GM23338 (cell line): ENCODE measurements at regions not wholly inside any gene's neighbourhood (a gene's known extent, or its start where the extent isn't known, plus 50 kb on each side); places are given as distances from the start of the nearest gene placed in this dataset.

Experiments used
- ATAC-seq: fragments of 200-7000 bp; cut with Tn5 transposase; 3 replicates; pipeline ENCODE4 v1.9.1; 2020
- DNase-seq: peaks from one replicate; pipeline ENCODE4 v3.0.0-alpha.2; 2015; ENCODE audit warnings: low spot score
- H2AFZ ChIP-seq: fragments of 200-600 bp; sonication (generic); 2 replicates; pipeline ENCODE4 v1.8.0; 2016; ENCODE audit warnings: antibody characterized with exemption, mild to moderate bottlenecking, moderate library complexity
- H3F3A ChIP-seq: fragments of 200-600 bp; sonication (generic); replicated peaks from 2 replicates; pipeline ENCODE4 v1.8.0; 2017; ENCODE audit warnings: antibody characterized with exemption, mixed run types, low read depth
- H3K27ac ChIP-seq: fragments of 200-600 bp; sonication (generic); 2 replicates; pipeline ENCODE4 v1.6.1; 2016; ENCODE audit warnings: low read depth
- H3K27me3 ChIP-seq: fragments of 200-600 bp; sonication (generic); 2 replicates; pipeline ENCODE4 v1.8.0; 2016; ENCODE audit warnings: mild to moderate bottlenecking, mixed run types, moderate library complexity; ENCODE audit not compliant: insufficient read depth
- H3K36me3 ChIP-seq: fragments of 200-600 bp; sonication (generic); 2 replicates; pipeline ENCODE4 v1.8.0; 2016; ENCODE audit warnings: mild to moderate bottlenecking; ENCODE audit not compliant: insufficient read depth
- H3K4me1 ChIP-seq: fragments of 200-600 bp; sonication (generic); 2 replicates; pipeline ENCODE4 v1.8.0; 2016; ENCODE audit warnings: mild to moderate bottlenecking, moderate library complexity; ENCODE audit not compliant: insufficient read depth
- H3K4me2 ChIP-seq: fragments of 200-600 bp; sonication (generic); 2 replicates; pipeline ENCODE4 v1.7.1; 2017; ENCODE audit warnings: mixed run types
- H3K4me3 ChIP-seq: fragments of 200-600 bp; sonication (generic); 2 replicates; pipeline ENCODE4 v1.6.1; 2016; ENCODE audit warnings: mixed run types
- H3K79me2 ChIP-seq: fragments of 200-600 bp; sonication (generic); replicated peaks from 2 replicates; pipeline ENCODE4 v1.8.0; 2017; ENCODE audit warnings: mild to moderate bottlenecking; ENCODE audit not compliant: insufficient read depth
- H3K9me2 ChIP-seq: fragments of 200-600 bp; sonication (generic); 2 replicates; pipeline ENCODE4 v1.8.0; 2017; ENCODE audit not compliant: insufficient read depth
- H4K20me1 ChIP-seq: fragments of 200-600 bp; sonication (generic); replicated peaks from 2 replicates; pipeline ENCODE4 v1.8.0; 2017; ENCODE audit warnings: mild to moderate bottlenecking; ENCODE audit not compliant: insufficient read depth
- H3K27ac Mint-ChIP-seq: 2 replicates; pipeline ENCODE4 v1.8.0; 2020; ENCODE audit warnings: inconsistent platforms, mild to moderate bottlenecking, moderate library complexity, mixed read lengths
- H3K27me3 Mint-ChIP-seq: 3 replicates; pipeline ENCODE4 v1.8.0; 2022; ENCODE audit warnings: low read depth, mild to moderate bottlenecking, moderate library complexity, mixed read lengths, inconsistent platforms; ENCODE audit not compliant: insufficient read depth, poor library complexity
- H3K36me3 Mint-ChIP-seq: 3 replicates; pipeline ENCODE4 v1.8.0; 2021; ENCODE audit warnings: low read depth, mild to moderate bottlenecking, inconsistent platforms, moderate library complexity, mixed read lengths
- H3K4me1 Mint-ChIP-seq: 3 replicates; pipeline ENCODE4 v1.8.0; 2020; ENCODE audit warnings: mild to moderate bottlenecking, inconsistent platforms, mixed read lengths
- H3K4me3 Mint-ChIP-seq: 3 replicates; pipeline ENCODE4 v1.8.0; 2021; ENCODE audit warnings: moderate library complexity, mild to moderate bottlenecking, inconsistent platforms, mixed read lengths
- H3K9me3 Mint-ChIP-seq: 3 replicates; pipeline ENCODE4 v1.8.0; 2020; ENCODE audit warnings: moderate library complexity, mild to moderate bottlenecking, inconsistent platforms, mixed read lengths
- CREB1 ChIP-seq: fragments of 250-450 bp; sonication (Bioruptor Pico); IDR thresholded peaks from 2 replicates; pipeline ENCODE4 v1.5.0; 2020; ENCODE audit warnings: low read depth, mild to moderate bottlenecking, moderate library complexity
- EZH2 ChIP-seq: fragments of 200-600 bp; sonication (generic); IDR thresholded peaks from one replicate; pipeline ENCODE4 v1.8.0; 2017; ENCODE audit warnings: antibody characterized with exemption, mild to moderate bottlenecking, low read depth; ENCODE audit not compliant: unreplicated experiment
- EZH2phosphoT487 ChIP-seq: fragments of 200-600 bp; sonication (generic); IDR thresholded peaks from one replicate; pipeline ENCODE4 v1.8.1; 2018; ENCODE audit warnings: antibody characterized with exemption; ENCODE audit not compliant: unreplicated experiment
- JUNB ChIP-seq: IDR thresholded peaks from one replicate; pipeline ENCODE4 v1.6.1; 2016; ENCODE audit warnings: antibody characterized with exemption; ENCODE audit not compliant: unreplicated experiment
- NANOG ChIP-seq: IDR thresholded peaks from 2 replicates; pipeline ENCODE4 v1.6.1; 2016; ENCODE audit warnings: antibody characterized with exemption, borderline replicate concordance
- POLR2AphosphoS5 ChIP-seq: IDR thresholded peaks from 2 replicates; pipeline ENCODE4 v1.6.1; 2016; ENCODE audit warnings: antibody characterized with exemption, low read depth
- STAT1 ChIP-seq: IDR thresholded peaks from one replicate; pipeline ENCODE4 v1.6.1; 2016; ENCODE audit warnings: antibody characterized with exemption; ENCODE audit not compliant: unreplicated experiment
- ZNF114 ChIP-seq: fragments of 250-450 bp; sonication (Bioruptor Pico); IDR thresholded peaks from 2 replicates; pipeline ENCODE4 v1.5.0; 2020; ENCODE audit warnings: mild to moderate bottlenecking, moderate library complexity
- ZNF331 ChIP-seq: fragments of 250-450 bp; sonication (Bioruptor Pico); IDR thresholded peaks from 2 replicates; pipeline ENCODE4 v1.5.0; 2020; ENCODE audit warnings: low read depth, mild to moderate bottlenecking, moderate library complexity
- TF ChIP-seq, protein P1 (sequence below): IDR thresholded peaks from one replicate; pipeline ENCODE4 v1.6.1; 2018; ENCODE audit warnings: antibody characterized with exemption; ENCODE audit not compliant: unreplicated experiment
- TF ChIP-seq, protein P2 (sequence below): fragments of 250-450 bp; sonication (Bioruptor Pico); IDR thresholded peaks from 2 replicates; pipeline ENCODE4 v1.5.0; 2020; ENCODE audit warnings: mild to moderate bottlenecking, moderate library complexity
- TF ChIP-seq, protein P3 (sequence below), 2 experiments: fragments of 200-600 bp in 1 of 2; sonication (generic) in 1 of 2; conservative IDR thresholded peaks; 2 replicates each; pipeline versions ENCODE4 v1.5.1 to v1.6.1; 2016 to 2017; ENCODE audit warnings: antibody characterized with exemption in 2 of 2, low read depth in 2 of 2, mild to moderate bottlenecking in 2 of 2, moderate library complexity in 1 of 2
- TF ChIP-seq, protein P4 (sequence below): IDR thresholded peaks from 2 replicates; pipeline ENCODE4 v1.6.1; 2016; ENCODE audit warnings: antibody characterized with exemption

DNA sequence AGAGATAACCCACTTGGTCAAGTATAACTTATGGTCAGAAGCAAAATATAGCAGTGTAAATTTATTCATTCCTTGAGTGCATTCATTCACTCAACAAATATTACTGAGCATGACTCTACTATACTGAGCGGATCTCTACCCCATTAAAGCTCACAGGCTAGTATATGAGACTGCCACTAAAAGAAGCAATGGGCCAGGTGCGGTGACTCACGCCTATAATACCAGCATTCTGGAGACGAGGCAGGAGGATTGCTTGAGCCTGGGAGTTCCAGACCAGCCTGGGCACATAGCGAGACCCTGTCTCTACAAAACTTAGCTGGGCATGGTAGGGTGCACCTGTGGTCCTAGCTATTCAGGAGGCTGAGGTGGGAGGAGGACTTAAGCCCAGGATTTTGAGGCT lies 197.6 kb upstream of the BLID start (continued):
- TF ChIP-seq STAT1 = no peak

DNA sequence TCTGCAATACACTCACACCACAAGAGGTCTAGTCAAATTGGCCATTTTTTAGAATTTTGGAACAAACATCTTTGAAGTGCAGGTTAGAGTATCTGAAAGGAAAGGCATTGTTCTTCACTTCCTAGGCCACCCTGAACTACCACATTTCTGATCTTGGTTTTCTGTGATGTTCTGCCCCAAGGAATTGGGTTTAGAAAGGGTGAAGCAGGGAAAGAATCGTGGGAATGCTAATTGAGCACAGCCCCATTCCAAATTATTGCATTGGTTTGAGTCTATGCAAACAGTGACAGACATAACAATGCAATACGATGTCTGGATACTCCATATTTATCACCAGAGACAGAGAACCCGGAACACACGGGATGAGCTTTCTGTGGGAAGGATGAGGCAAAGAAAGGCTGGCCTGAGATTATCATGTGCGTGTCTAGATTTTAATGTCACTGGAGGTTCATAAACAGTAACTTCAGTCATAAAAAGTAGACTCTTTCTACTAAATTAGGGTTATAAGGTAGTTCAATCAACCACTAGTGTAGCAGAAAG lies 195.3 kb upstream of the BLID start:
- H3K36me3 ChIP-seq = no peaks in the 10 kb centered on the region
- no peak overlapping the region for H3K4me3 ChIP-seq
- no peak overlapping the region for H2AFZ ChIP-seq
- no peak overlapping the region for H3K4me3 Mint-ChIP-seq
- ATAC-seq (no peak), DNase-seq (no peak)
- no peaks in the 10 kb centered on the region for H3K9me2 ChIP-seq
- peaks cover 26% of the 10 kb centered on the region for H3K4me1 ChIP-seq
- no peaks in the 10 kb centered on the region for H3K36me3 Mint-ChIP-seq
- no peaks in the 10 kb centered on the region for H3K9me3 Mint-ChIP-seq
- H3K79me2 ChIP-seq = no peaks in the 10 kb centered on the region
- H3K4me1 Mint-ChIP-seq = peaks cover 43% of the 10 kb centered on the region
- no peaks in the 10 kb centered on the region for H4K20me1 ChIP-seq
- H3K4me2 ChIP-seq = no peak overlapping the region
- TF ChIP-seq, protein P1, sequence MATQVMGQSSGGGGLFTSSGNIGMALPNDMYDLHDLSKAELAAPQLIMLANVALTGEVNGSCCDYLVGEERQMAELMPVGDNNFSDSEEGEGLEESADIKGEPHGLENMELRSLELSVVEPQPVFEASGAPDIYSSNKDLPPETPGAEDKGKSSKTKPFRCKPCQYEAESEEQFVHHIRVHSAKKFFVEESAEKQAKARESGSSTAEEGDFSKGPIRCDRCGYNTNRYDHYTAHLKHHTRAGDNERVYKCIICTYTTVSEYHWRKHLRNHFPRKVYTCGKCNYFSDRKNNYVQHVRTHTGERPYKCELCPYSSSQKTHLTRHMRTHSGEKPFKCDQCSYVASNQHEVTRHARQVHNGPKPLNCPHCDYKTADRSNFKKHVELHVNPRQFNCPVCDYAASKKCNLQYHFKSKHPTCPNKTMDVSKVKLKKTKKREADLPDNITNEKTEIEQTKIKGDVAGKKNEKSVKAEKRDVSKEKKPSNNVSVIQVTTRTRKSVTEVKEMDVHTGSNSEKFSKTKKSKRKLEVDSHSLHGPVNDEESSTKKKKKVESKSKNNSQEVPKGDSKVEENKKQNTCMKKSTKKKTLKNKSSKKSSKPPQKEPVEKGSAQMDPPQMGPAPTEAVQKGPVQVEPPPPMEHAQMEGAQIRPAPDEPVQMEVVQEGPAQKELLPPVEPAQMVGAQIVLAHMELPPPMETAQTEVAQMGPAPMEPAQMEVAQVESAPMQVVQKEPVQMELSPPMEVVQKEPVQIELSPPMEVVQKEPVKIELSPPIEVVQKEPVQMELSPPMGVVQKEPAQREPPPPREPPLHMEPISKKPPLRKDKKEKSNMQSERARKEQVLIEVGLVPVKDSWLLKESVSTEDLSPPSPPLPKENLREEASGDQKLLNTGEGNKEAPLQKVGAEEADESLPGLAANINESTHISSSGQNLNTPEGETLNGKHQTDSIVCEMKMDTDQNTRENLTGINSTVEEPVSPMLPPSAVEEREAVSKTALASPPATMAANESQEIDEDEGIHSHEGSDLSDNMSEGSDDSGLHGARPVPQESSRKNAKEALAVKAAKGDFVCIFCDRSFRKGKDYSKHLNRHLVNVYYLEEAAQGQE = no peak
- no peak for TF ChIP-seq EZH2phosphoT487
- TF ChIP-seq STAT1 = no peak
- no peak for TF ChIP-seq CREB1
- TF ChIP-seq POLR2AphosphoS5 = no peak
- no peak for TF ChIP-seq NANOG
- TF ChIP-seq, protein P2, sequence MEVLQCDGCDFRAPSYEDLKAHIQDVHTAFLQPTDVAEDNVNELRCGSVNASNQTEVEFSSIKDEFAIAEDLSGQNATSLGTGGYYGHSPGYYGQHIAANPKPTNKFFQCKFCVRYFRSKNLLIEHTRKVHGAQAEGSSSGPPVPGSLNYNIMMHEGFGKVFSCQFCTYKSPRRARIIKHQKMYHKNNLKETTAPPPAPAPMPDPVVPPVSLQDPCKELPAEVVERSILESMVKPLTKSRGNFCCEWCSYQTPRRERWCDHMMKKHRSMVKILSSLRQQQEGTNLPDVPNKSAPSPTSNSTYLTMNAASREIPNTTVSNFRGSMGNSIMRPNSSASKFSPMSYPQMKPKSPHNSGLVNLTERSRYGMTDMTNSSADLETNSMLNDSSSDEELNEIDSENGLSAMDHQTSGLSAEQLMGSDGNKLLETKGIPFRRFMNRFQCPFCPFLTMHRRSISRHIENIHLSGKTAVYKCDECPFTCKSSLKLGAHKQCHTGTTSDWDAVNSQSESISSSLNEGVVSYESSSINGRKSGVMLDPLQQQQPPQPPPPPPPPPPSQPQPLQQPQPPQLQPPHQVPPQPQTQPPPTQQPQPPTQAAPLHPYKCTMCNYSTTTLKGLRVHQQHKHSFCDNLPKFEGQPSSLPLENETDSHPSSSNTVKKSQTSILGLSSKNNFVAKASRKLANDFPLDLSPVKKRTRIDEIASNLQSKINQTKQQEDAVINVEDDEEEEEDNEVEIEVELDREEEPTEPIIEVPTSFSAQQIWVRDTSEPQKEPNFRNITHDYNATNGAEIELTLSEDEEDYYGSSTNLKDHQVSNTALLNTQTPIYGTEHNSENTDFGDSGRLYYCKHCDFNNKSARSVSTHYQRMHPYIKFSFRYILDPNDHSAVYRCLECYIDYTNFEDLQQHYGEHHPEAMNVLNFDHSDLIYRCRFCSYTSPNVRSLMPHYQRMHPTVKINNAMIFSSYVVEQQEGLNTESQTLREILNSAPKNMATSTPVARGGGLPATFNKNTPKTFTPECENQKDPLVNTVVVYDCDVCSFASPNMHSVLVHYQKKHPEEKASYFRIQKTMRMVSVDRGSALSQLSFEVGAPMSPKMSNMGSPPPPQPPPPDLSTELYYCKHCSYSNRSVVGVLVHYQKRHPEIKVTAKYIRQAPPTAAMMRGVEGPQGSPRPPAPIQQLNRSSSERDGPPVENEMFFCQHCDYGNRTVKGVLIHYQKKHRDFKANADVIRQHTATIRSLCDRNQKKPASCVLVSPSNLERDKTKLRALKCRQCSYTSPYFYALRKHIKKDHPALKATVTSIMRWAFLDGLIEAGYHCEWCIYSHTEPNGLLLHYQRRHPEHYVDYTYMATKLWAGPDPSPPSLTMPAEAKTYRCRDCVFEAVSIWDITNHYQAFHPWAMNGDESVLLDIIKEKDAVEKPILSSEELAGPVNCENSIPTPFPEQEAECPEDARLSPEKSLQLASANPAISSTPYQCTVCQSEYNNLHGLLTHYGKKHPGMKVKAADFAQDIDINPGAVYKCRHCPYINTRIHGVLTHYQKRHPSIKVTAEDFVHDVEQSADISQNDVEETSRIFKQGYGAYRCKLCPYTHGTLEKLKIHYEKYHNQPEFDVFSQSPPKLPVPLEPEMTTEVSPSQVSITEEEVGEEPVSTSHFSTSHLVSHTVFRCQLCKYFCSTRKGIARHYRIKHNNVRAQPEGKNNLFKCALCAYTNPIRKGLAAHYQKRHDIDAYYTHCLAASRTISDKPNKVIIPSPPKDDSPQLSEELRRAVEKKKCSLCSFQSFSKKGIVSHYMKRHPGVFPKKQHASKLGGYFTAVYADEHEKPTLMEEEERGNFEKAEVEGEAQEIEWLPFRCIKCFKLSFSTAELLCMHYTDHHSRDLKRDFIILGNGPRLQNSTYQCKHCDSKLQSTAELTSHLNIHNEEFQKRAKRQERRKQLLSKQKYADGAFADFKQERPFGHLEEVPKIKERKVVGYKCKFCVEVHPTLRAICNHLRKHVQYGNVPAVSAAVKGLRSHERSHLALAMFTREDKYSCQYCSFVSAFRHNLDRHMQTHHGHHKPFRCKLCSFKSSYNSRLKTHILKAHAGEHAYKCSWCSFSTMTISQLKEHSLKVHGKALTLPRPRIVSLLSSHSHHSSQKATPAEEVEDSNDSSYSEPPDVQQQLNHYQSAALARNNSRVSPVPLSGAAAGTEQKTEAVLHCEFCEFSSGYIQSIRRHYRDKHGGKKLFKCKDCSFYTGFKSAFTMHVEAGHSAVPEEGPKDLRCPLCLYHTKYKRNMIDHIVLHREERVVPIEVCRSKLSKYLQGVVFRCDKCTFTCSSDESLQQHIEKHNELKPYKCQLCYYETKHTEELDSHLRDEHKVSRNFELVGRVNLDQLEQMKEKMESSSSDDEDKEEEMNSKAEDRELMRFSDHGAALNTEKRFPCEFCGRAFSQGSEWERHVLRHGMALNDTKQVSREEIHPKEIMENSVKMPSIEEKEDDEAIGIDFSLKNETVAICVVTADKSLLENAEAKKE = no peak
- no peak for TF ChIP-seq JUNB
- TF ChIP-seq, protein P3, sequence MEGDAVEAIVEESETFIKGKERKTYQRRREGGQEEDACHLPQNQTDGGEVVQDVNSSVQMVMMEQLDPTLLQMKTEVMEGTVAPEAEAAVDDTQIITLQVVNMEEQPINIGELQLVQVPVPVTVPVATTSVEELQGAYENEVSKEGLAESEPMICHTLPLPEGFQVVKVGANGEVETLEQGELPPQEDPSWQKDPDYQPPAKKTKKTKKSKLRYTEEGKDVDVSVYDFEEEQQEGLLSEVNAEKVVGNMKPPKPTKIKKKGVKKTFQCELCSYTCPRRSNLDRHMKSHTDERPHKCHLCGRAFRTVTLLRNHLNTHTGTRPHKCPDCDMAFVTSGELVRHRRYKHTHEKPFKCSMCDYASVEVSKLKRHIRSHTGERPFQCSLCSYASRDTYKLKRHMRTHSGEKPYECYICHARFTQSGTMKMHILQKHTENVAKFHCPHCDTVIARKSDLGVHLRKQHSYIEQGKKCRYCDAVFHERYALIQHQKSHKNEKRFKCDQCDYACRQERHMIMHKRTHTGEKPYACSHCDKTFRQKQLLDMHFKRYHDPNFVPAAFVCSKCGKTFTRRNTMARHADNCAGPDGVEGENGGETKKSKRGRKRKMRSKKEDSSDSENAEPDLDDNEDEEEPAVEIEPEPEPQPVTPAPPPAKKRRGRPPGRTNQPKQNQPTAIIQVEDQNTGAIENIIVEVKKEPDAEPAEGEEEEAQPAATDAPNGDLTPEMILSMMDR (conservative IDR thresholded peaks at IDR 0.05; ENCODE audit: low read depth in 2 of 2) = no peak
- no peak for TF ChIP-seq ZNF331 (CRISPR knock-in tag)
- TF ChIP-seq, protein P4, sequence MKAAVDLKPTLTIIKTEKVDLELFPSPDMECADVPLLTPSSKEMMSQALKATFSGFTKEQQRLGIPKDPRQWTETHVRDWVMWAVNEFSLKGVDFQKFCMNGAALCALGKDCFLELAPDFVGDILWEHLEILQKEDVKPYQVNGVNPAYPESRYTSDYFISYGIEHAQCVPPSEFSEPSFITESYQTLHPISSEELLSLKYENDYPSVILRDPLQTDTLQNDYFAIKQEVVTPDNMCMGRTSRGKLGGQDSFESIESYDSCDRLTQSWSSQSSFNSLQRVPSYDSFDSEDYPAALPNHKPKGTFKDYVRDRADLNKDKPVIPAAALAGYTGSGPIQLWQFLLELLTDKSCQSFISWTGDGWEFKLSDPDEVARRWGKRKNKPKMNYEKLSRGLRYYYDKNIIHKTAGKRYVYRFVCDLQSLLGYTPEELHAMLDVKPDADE = no peak
- no peak for TF ChIP-seq ZNF114
- TF ChIP-seq EZH2 = no peak
- no peaks in the 10 kb centered on the region for H3K27me3 Mint-ChIP-seq
- no peak overlapping the region for H3K27ac Mint-ChIP-seq
- no peak overlapping the region for H3K27ac ChIP-seq
- H3K27me3 ChIP-seq = no peaks in the 10 kb centered on the region
- H3F3A ChIP-seq = no peaks in the 10 kb centered on the region
